Coronary artery (tissue), 2 donors: ENCODE measurements at regions not wholly inside any gene's neighbourhood (a gene's known extent, or its start where the extent isn't known, plus 50 kb on each side); places are given as distances from the start of the nearest gene placed in this dataset.
"Not testable (repeated sequence)": the region's sequence is repeated elsewhere in the genome, so short reads cannot be mapped to it uniquely, and the experiment has no call there.

Experiments
- DNase-seq: peaks from one replicate; pipeline ENCODE4 v3.0.0-alpha.2; 2017; ENCODE audit warnings: low spot score
- H3K27ac ChIP-seq, 2 donors: fragments of 200-600 bp; sonication (generic); one replicate each; pipeline ENCODE4 v1.5.1; 2016 to 2019
- H3K4me3 ChIP-seq: fragments of 200-600 bp; sonication (generic); 2 replicates; pipeline ENCODE4 v1.5.1; 2016; ENCODE audit warnings: mild to moderate bottlenecking, moderate library complexity

- H3K4me3 ChIP-seq, DNase-seq, H3K27ac ChIP-seq: not testable (repeated sequence)
Observed at GRCh38 chr4:118475901-118476300, 123.1 kb upstream of the PRSS12 start.

DNA sequence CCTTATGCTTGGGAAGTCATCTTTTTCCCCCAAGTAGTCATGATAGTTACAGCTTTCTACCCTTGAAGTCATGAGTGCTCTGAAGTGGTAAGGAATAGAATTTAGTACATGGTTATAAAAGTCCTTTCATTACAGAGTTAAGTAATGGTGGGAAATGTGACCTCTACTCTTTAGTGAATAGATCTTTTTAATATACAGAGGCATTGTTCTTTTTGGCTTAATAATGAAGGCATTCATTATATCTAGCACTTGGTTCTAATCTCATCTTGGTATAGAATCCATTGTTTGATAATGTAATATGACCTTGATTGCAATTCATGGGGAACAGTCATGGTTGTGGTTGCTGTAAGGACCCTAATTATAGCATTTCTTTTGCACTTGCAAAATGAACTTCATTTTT is 125.0 kb upstream of the PRSS12 start:
- not testable (repeated sequence) for DNase-seq, H3K4me3 ChIP-seq, H3K27ac ChIP-seq

DNA sequence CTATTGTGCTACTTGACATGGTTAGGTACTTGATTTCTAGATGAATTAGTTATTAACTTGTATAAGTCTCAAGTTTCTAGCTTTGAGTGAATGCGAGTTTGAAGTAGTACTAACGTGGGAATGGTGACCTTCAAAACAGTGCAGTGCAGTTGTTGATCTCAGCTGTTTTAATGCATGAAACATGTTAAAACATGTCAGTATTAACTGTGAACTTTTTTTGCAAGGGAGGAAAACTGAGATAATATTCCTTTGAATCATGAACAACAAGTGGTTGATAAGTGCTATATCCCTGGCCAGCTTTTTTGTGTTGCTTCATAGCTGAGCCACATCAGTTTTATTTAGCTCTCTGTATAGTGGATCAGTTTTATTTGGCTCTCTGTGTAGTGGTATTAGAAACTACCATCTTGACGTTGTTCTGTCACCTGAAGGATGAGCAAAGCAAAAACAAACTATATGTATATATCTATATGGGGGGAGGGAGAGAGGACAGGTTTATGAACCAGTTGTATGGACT is 133.1 kb upstream of the PRSS12 start:
- H3K4me3 ChIP-seq, DNase-seq, H3K27ac ChIP-seq: not testable (repeated sequence)

DNA sequence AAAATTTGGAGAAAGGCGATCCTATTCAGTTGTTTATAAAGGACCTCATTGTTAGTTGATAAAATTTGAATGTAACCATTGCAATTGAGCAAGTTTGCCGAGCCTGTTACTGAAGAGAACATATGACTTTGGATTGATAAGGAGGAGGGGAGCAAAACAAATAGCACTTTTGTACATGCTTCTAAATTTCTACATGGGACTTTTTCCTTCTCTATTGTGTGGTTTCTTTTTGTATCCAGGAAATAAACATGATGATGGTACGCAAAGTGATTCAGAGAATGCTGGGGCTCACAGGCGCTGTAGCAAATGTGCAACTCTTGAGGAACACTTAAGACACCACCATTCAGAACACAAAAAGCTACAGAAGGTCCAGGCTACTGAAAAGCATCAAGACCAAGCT is 140.2 kb upstream of the PRSS12 start:
- not testable (repeated sequence) for H3K4me3 ChIP-seq, H3K27ac ChIP-seq, DNase-seq

DNA sequence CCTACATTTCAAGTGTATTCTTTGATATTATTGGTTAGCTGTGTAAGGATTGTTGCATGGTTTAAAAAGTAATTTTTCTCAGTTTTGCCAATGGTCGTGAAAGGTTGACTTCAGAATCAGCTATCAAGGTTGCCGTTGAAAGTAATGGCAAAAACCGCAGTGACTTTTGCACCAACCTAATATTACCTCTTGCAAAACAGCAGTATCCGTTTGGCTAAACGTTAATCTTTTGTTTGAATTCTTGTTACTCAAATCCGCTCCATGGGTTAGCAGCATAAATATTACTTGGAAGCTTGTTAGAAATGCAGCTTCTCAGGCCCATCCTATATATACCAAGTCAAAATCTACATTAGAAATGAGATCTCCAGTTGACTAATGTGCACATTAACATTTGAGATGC is 141.6 kb upstream of the PRSS12 start:
- DNase-seq, H3K27ac ChIP-seq, H3K4me3 ChIP-seq: not testable (repeated sequence)

GRCh38 chr4:118502967-118503366 is 150.2 kb upstream of the PRSS12 start:
- not testable (repeated sequence) for DNase-seq, H3K4me3 ChIP-seq, H3K27ac ChIP-seq

- not testable (repeated sequence) for DNase-seq
Observed at GRCh38 chr4:118504927-118505326, 152.1 kb upstream of the PRSS12 start.

DNA sequence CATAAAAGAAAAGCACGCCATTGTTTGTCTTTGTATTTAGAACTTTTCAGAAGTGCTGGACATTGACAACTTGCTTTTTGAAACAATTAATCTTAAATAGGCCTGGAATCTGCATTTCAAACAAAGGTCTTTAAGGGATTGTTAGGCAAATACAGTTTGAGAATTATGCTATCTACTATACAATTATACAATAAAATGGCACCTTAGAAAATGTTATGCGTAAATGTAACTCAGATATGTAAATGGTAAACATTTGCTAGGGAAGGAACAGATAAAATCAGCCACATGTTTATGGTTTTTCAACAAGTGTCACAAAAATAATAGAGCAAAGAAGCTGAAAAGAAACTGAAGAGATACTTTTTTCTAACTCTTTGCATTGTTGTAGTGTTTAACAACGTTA is 152.7 kb upstream of the PRSS12 start:
- H3K27ac ChIP-seq, H3K4me3 ChIP-seq, DNase-seq: not testable (repeated sequence)

More at GRCh38 chr4:118504927-118505326, 152.1 kb upstream of the PRSS12 start:
- not testable (repeated sequence) for H3K27ac ChIP-seq, H3K4me3 ChIP-seq

DNA sequence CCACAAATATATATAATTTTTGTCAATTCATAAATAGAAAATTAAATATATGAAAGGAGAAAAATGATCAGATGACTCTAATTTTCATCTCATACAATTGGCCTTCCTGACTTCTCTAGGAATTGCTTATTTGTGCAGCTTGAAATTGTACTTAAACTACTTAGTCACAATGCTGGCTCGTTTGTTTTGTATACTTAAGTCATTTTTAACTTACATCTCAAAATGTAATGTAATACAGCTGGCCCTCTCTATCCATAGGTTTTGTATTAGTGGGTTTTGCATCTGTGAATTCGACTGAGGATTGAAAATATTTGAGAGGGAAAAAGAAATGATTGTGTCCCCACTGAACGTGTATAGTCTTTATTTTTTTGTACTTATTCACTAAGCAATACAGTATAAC is 160.1 kb upstream of the PRSS12 start:
- H3K27ac ChIP-seq, DNase-seq, H3K4me3 ChIP-seq: not testable (repeated sequence)

DNA sequence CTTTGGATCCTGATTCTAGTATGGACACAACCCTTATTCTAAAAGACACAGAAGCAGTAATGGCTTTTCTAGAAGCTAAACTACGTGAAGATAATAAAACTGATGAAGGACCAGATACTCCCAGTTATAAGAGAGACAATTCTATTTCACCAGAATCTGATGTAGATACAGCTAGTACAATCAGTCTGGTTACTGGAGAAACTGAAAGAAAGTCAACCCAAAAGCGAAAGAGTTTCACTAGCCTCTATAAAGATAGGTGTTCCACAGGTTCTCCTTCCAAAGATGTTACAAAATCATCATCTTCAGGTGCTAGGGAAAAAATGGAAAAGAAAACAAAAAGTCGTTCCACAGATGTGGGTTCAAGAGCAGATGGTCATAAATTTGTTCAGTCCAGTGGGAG is 161.5 kb upstream of the PRSS12 start:
- H3K4me3 ChIP-seq, DNase-seq, H3K27ac ChIP-seq: not testable (repeated sequence)

DNA sequence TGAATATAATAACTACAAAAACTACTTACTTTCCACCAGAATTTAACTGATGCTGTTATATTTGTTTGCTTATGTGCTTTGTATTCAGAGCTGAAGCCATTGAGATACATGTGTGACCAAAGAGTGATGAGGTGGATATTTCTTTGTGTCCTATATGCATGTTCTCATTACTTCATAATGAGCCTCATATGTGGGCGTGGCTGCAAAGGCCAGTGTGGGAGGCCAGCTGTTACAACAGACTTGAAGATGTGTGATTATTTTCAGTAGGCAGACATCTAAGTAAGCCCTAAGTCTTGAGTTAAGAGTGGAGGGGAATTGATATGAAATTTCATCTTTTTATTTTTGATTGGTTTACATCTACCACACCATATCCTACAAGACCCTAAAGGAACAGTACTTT is 163.3 kb upstream of the PRSS12 start:
- not testable (repeated sequence) for DNase-seq, H3K4me3 ChIP-seq, H3K27ac ChIP-seq

DNA sequence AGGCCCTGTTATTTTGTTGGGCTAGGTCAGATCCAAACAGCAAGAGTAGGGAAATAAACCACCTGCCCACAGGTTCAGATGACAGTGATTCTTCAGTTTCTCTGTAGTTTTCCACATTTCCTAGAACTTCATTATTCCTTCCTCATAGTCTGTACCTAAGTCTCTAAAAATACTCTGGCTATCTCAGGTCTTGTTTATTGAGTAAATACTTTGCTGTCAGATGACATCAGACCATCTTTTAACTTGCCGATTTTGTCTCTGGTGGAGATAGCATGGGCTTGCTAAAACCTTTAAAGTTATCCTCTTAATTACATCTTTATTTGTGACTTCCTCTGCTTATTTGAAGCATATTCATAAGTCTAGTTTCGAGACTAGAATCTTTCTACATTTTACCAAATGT is 155.1 kb upstream of the METTL14 start:
- H3K27ac ChIP-seq, DNase-seq: not testable (repeated sequence)

DNA sequence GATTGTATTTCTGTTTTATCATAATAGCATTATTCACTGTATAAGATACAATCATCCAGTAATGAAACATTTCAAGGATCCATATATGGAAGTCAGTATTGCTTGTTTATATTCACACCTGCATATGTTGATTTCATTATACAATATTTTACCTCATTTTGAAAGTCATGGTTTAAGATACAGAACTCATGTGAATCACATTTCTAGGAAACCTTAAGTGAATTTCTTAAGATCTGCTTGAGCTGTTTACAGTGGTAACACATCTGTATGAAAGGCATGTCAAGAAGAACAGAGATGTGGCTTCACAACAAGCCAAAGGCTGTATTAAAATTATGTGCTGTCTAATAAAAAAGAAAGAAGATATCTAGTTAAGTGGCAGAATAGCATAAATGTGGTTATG is 153.2 kb upstream of the METTL14 start:
- not testable (repeated sequence) for H3K27ac ChIP-seq, DNase-seq, H3K4me3 ChIP-seq

More for the DNA sequence above, 155.1 kb upstream of the METTL14 start:
- H3K4me3 ChIP-seq: not testable (repeated sequence)

DNA sequence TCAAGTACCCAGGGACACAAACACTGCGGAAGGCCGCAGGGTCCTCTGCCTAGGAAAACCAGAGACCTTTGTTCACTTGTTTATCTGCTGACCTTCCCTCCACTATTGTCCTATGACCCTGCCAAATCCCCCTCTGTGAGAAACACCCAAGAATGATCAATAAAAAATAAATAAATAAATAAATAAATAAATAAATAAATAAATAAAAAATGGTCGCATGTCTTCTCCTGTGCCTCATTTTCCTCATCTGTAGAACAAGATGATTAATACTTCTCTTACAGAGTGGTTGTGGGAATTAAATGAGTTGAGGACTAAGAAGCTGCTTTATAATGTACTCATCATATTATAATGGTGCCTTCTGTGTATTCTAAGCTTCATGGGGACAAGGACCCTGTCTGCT is 149.4 kb upstream of the METTL14 start:
- not testable (repeated sequence) for H3K27ac ChIP-seq, DNase-seq, H3K4me3 ChIP-seq

- not testable (repeated sequence) for DNase-seq, H3K4me3 ChIP-seq, H3K27ac ChIP-seq
Observed at GRCh38 chr4:118539412-118540077, 145.6 kb upstream of the METTL14 start.

DNA sequence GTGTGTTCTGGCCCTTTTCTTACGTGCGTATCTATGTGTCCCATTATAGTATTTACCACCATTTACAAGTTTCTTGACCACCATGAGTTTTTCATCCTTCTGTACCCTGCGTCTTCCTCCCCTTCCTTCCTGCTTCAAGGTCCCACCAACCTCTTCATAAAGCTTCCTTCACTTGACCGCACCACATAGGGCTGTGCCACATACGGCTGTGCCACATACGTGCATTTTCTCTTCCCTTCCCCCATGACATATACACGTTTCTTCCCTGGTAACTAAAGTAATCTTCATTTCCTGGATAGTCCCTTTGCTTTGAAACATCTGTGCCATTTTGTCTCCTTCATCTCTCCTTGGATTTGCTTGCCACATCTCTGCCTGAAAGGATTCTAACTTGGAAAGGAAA is 128.6 kb upstream of the METTL14 start:
- DNase-seq, H3K4me3 ChIP-seq, H3K27ac ChIP-seq: not testable (repeated sequence)
